Endodermal cell (in vitro differentiated cells): ENCODE measurements at regions not wholly inside any gene's neighbourhood (a gene's known extent, or its start where the extent isn't known, plus 50 kb on each side); places are given as distances from the start of the nearest gene placed in this dataset.

ENCODE experiments used
- DNase-seq: peaks from one replicate; pipeline ENCODE4 v3.0.0-alpha.2; 2017
- H3K27ac ChIP-seq: 2 replicates; pipeline ENCODE4 v1.5.1; 2013; ENCODE audit warnings: mild to moderate bottlenecking, low read depth, low read length, moderate library complexity
- H3K27me3 ChIP-seq: 2 replicates; pipeline ENCODE4 v1.6.1; 2013; ENCODE audit warnings: mild to moderate bottlenecking, low read length, moderate library complexity; ENCODE audit not compliant: insufficient read depth, control insufficient read depth, poor library complexity, severe bottlenecking
- H3K36me3 ChIP-seq: 2 replicates; pipeline ENCODE4 v1.7.0; 2013; ENCODE audit warnings: mild to moderate bottlenecking, low read length, moderate library complexity; ENCODE audit not compliant: control insufficient read depth, insufficient read depth
- H3K4me1 ChIP-seq: one replicate; pipeline ENCODE4 v1.7.0; 2013; ENCODE audit warnings: low read length; ENCODE audit not compliant: control insufficient read depth, insufficient read depth
- H3K4me3 ChIP-seq: 2 replicates; pipeline ENCODE4 v1.5.1; 2013; ENCODE audit warnings: mild to moderate bottlenecking, low read length, moderate library complexity
- H3K9ac ChIP-seq: 2 replicates; pipeline ENCODE4 v1.6.1; 2013; ENCODE audit warnings: mild to moderate bottlenecking, low read length, moderate library complexity; ENCODE audit not compliant: poor library complexity, severe bottlenecking; ENCODE audit errors: extremely low read depth
- H3K9me3 ChIP-seq: 2 replicates; pipeline ENCODE4 v1.6.1; 2013; ENCODE audit warnings: mild to moderate bottlenecking, low read length, moderate library complexity; ENCODE audit not compliant: control insufficient read depth
- H3K27ac Mint-ChIP-seq: 2 replicates; pipeline ENCODE4 v1.8.0; 2020; ENCODE audit warnings: mixed read lengths
- H3K27me3 Mint-ChIP-seq: 2 replicates; pipeline ENCODE4 v1.8.0; 2021; ENCODE audit warnings: mild to moderate bottlenecking, mixed read lengths; ENCODE audit not compliant: insufficient read depth
- H3K36me3 Mint-ChIP-seq: 2 replicates; pipeline ENCODE4 v1.8.0; 2020; ENCODE audit warnings: low read depth, mixed read lengths
- H3K4me1 Mint-ChIP-seq: 2 replicates; pipeline ENCODE4 v1.8.0; 2020; ENCODE audit warnings: mixed read lengths
- H3K4me3 Mint-ChIP-seq: 2 replicates; pipeline ENCODE4 v1.8.0; 2020; ENCODE audit warnings: mild to moderate bottlenecking, moderate library complexity, mixed read lengths
- H3K9me3 Mint-ChIP-seq: 2 replicates; pipeline ENCODE4 v1.8.0; 2020; ENCODE audit warnings: mild to moderate bottlenecking, mixed read lengths
- CTCF ChIP-seq: fragments of 200-600 bp; sonication (generic); conservative IDR thresholded peaks from 2 replicates; pipeline ENCODE4 v1.5.0; 2021; ENCODE audit warnings: antibody characterized with exemption, mild to moderate bottlenecking
- WGBS, 2 experiments: methylation state at CpG; one replicate each; pipeline versions ENCODE4 v1.1.5 to v1.1.7; 2013; ENCODE audit warnings: missing lambda C conversion rate in 2 of 2, mixed read lengths in 1 of 2; ENCODE audit not compliant: insufficient coverage in 1 of 2, insufficient read length in 1 of 2; 5-methylcytosine and 5-hydroxymethylcytosine counted together

GRCh38 chr10:32148864-32149251, 92.6 kb upstream of the KIF5B start:
- no peak overlapping the region for H3K27ac ChIP-seq
- H3K4me3 Mint-ChIP-seq, result no peak overlapping the region
- peaks cover 20% of the 10 kb centered on the region for H3K9me3 ChIP-seq
- H3K36me3 ChIP-seq, result no peaks in the 10 kb centered on the region
- TF ChIP-seq CTCF, result no peak
- H3K4me3 ChIP-seq, result no peak overlapping the region
- H3K27me3 ChIP-seq, result no peaks in the 10 kb centered on the region
- DNase-seq, result no peak
- peaks cover 4% of the 10 kb centered on the region for H3K4me1 ChIP-seq
- H3K9ac ChIP-seq, result no peak overlapping the region
- H3K9me3 Mint-ChIP-seq, result peaks cover 18% of the 10 kb centered on the region
- 98 to 100% methylated on average over 1 to 4 of the region's 4 CpGs for WGBS, 2 experiments
- no peaks in the 10 kb centered on the region for H3K27me3 Mint-ChIP-seq
- H3K27ac Mint-ChIP-seq, result peak overlapping the region; percentile 67
- H3K36me3 Mint-ChIP-seq, result peaks cover 4% of the 10 kb centered on the region
- H3K4me1 Mint-ChIP-seq, result peaks cover 22% of the 10 kb centered on the region

GRCh38 chr10:32147730-32148129, 91.5 kb upstream of the KIF5B start:
- Mint-ChIP-seq H3K4me3 (no peak overlapping the region), H3K27me3 (no peaks in the 10 kb centered on the region), H3K9me3 (peaks cover 8% of the 10 kb centered on the region), H3K4me1 (peaks cover 22% of the 10 kb centered on the region), H3K36me3 (no peaks in the 10 kb centered on the region), H3K27ac (no peak overlapping the region)
- 96 to 100% methylated on average over 1 of the region's 1 CpG for WGBS, 2 experiments
- Histone ChIP-seq H3K36me3 (no peaks in the 10 kb centered on the region), H3K9me3 (peaks cover 8% of the 10 kb centered on the region), H3K4me1 (peaks cover 4% of the 10 kb centered on the region), H3K27ac (no peak overlapping the region), H3K4me3 (no peak overlapping the region), H3K27me3 (no peaks in the 10 kb centered on the region), H3K9ac (no peak overlapping the region)
- DNase-seq, result no peak
- no peak for TF ChIP-seq CTCF

- H3K27me3 ChIP-seq, result no peaks in the 10 kb centered on the region
- 90 to 98% methylated on average over 3 to 4 of the region's 4 CpGs for WGBS, 2 experiments
- H3K9me3 ChIP-seq, result no peaks in the 10 kb centered on the region
- H3K4me3 ChIP-seq, result no peak overlapping the region
- Mint-ChIP-seq H3K9me3 (no peaks in the 10 kb centered on the region), H3K4me3 (no peak overlapping the region), H3K27ac (no peak overlapping the region), H3K27me3 (no peaks in the 10 kb centered on the region), H3K36me3 (no peaks in the 10 kb centered on the region), H3K4me1 (peaks cover 26% of the 10 kb centered on the region)
- H3K4me1 ChIP-seq, result peaks cover 4% of the 10 kb centered on the region
- no peak overlapping the region for H3K27ac ChIP-seq
- H3K9ac ChIP-seq, result no peak overlapping the region
- TF ChIP-seq CTCF, result no peak
- no peaks in the 10 kb centered on the region for H3K36me3 ChIP-seq
- no peak for DNase-seq
Observed at GRCh38 chr10:32146166-32146565, 89.9 kb upstream of the KIF5B start.
